ENCODE measurements at regions not wholly inside any gene's neighbourhood (a gene's known extent, or its start where the extent isn't known, plus 50 kb on each side); places are given as distances from the start of the nearest gene placed in this dataset.

DNA sequence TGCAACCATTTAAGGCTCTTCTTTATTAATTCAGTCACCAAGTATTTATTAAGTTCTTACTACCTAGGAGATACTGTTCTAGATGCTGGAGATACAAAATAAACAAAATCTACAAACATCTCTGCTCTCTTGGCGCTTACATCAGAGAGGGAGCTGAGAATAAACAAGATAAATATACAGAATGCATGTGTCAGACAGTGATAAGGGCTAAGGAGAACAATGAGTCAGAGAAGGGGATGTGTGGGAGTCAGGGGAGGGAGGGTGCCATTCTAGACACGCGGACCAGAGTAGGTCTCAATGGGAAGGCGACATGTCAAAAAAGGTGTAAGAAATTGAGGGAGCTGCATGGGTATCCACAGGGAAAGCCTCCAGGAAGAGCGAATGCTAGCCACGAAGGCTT, 393.2 kb downstream of the RWDD3 start:
- BruUV-seq (replicated peaks): no TSS peak
- Histone ChIP-seq H3K27me3 (ENCODE audit: control insufficient read depth in 2 of 2, insufficient read depth in 2 of 2, low read length in 2 of 2) (no peaks in the 10 kb centered on the region), H3K9ac (replicated peaks; ENCODE audit: extremely low read depth, insufficient read depth, low read length) (no peak overlapping the region), H3K27ac (ENCODE audit: insufficient read depth, low read depth, low read length) (no peak overlapping the region), H3K4me2 (ENCODE audit: insufficient read depth, low read length) (no peak overlapping the region), H3K79me2 (ENCODE audit: control insufficient read depth, insufficient read depth, low read length) (no peaks in the 10 kb centered on the region), H2AFZ (ENCODE audit: low read depth, low read length) (no peak overlapping the region), H3K9me1 (replicated peaks; ENCODE audit: control insufficient read depth, extremely low read depth, insufficient read depth, low read length) (no peaks in the 10 kb centered on the region), H4K20me1 (replicated peaks; ENCODE audit: control insufficient read depth, extremely low read depth, insufficient read depth, low read length) (no peaks in the 10 kb centered on the region), H3K9me3 (replicated peaks; ENCODE audit: control insufficient read depth, insufficient read depth, low read length) (no peaks in the 10 kb centered on the region), H3K36me3 (ENCODE audit: control insufficient read depth in 2 of 2, extremely low read depth in 1 of 2, insufficient read depth in 2 of 2, low read length in 2 of 2) (no peaks in the 10 kb centered on the region), H3K4me3 (replicated peaks in 1 of 3; ENCODE audit: insufficient read depth in 1 of 3, low read depth in 1 of 3, low read length in 3 of 3) (no peak overlapping the region), H3K4me1 (ENCODE audit: control insufficient read depth, extremely low read depth, insufficient read depth, low read length) (no peaks in the 10 kb centered on the region)
- intact Hi-C loops (cut with micrococcal nuclease): no loop called here
- DNase-seq (ENCODE audit: low read depth, low spot score) (no peak), FAIRE-seq (no peak)
- ChIA-PET CTCF (no interaction called here), POLR2A (no interaction called here)
- no peak for TF ChIP-seq POLR2A (IDR thresholded peaks at IDR 0.05; ENCODE audit: low read depth, low read length)
- dilution Hi-C loops (cut with MboI; ENCODE audit: extremely low pct_ligation_motif_present, low sequenced_read_pairs): no loop called here

- intact Hi-C loops (cut with micrococcal nuclease) (no loop called here), dilution Hi-C loops (cut with MboI; ENCODE audit: extremely low pct_ligation_motif_present, low sequenced_read_pairs) (no loop called here)
- Histone ChIP-seq H3K27me3 (ENCODE audit: control insufficient read depth in 2 of 2, insufficient read depth in 2 of 2, low read length in 2 of 2) (no peaks in the 10 kb centered on the region), H3K4me2 (ENCODE audit: insufficient read depth, low read length) (no peak overlapping the region), H3K4me1 (ENCODE audit: control insufficient read depth, extremely low read depth, insufficient read depth, low read length) (no peaks in the 10 kb centered on the region), H4K20me1 (replicated peaks; ENCODE audit: control insufficient read depth, extremely low read depth, insufficient read depth, low read length) (no peaks in the 10 kb centered on the region), H3K9me1 (replicated peaks; ENCODE audit: control insufficient read depth, extremely low read depth, insufficient read depth, low read length) (no peaks in the 10 kb centered on the region), H3K9ac (replicated peaks; ENCODE audit: extremely low read depth, insufficient read depth, low read length) (no peak overlapping the region), H3K36me3 (ENCODE audit: control insufficient read depth in 2 of 2, extremely low read depth in 1 of 2, insufficient read depth in 2 of 2, low read length in 2 of 2) (no peaks in the 10 kb centered on the region), H3K4me3 (replicated peaks in 1 of 3; ENCODE audit: insufficient read depth in 1 of 3, low read depth in 1 of 3, low read length in 3 of 3) (no peak overlapping the region), H3K27ac (ENCODE audit: insufficient read depth, low read depth, low read length) (no peak overlapping the region), H3K9me3 (replicated peaks; ENCODE audit: control insufficient read depth, insufficient read depth, low read length) (no peaks in the 10 kb centered on the region), H2AFZ (ENCODE audit: low read depth, low read length) (no peak overlapping the region), H3K79me2 (ENCODE audit: control insufficient read depth, insufficient read depth, low read length) (no peaks in the 10 kb centered on the region)
- DNase-seq (ENCODE audit: low read depth, low spot score): no peak
- FAIRE-seq: no peak
- TF ChIP-seq GATA2 (IDR thresholded peaks at IDR 0.05; ENCODE audit: insufficient read depth, insufficient read length, low read depth, low read length) (no peak), POLR2AphosphoS5 (IDR thresholded peaks at IDR 0.05; ENCODE audit: insufficient read depth, low read depth, low read length) (no peak), EZH2 (IDR thresholded peaks at IDR 0.05; ENCODE audit: borderline replicate concordance, low read depth, low read length, severe bottlenecking) (no peak)
- ChIA-PET CTCF (no interaction called here), POLR2A (no interaction called here)
- BruUV-seq (replicated peaks): no TSS peak
Observed at GRCh38 chr1:95631695-95632094, 397.7 kb downstream of the RWDD3 start.

All from endothelial cell of umbilical vein (primary cell).